Right forelimb (tissue), 1 donor: ENCODE measurements at regions not wholly inside any gene's neighbourhood (a gene's known extent, or its start where the extent isn't known, plus 50 kb on each side); places are given as distances from the start of the nearest gene placed in this dataset.
"Not testable (repeated sequence)": the region's sequence is repeated elsewhere in the genome, so short reads cannot be mapped to it uniquely, and the experiment has no call there.

Source experiments
- DNase-seq: peaks from one replicate; pipeline ENCODE4 v3.0.0-alpha.2; 2018

- DNase-seq, result no peak
Observed at GRCh38 chr10:83678850-83679249, 460.5 kb upstream of the GHITM start.

DNA sequence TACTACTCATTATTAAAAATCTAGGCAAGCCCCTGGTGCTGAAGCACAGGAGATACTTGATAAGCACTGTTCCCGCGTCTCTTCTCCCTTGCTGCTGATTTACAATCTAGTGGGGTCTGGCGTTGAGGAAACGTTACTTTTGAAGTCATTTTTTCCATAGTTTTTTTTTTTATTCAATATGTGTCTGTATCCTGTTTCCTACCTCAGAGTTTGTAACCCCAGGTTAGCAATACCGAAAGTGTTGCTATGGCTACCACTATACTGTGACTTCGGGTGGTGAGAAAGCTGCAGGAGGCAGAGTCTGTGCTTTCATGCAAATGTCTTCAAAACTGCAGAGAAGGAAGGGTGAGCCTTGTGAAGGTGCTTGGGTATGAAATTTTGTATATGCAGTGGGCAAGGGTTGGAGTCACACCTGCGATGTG lies 458.8 kb upstream of the GHITM start:
- DNase-seq, result no peak

- DNase-seq, result no peak
Observed at GRCh38 chr10:83682414-83682813, 456.9 kb upstream of the GHITM start.

DNA sequence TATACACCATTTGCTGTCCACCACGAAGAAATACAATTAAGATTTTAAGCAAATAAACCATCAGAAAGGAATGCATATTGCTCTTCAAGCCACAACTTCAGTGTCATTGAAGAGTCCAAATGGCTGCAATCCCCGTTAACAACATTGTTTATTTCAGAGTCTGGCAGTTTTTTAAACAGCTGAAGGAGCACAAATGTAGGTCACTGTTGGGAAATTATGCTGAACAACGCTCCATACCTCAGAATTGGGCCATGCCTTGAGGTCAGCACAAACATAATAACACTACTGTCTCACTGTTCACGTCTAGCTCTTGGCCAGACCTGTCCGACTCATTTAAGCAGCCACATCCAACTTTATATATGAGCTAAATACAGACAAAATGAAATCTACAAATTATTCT lies 453.9 kb upstream of the GHITM start:
- DNase-seq, result no peak

GRCh38 chr10:83691791-83692596 lies 447.3 kb upstream of the GHITM start:
- DNase-seq, result no peak

GRCh38 chr10:83698899-83699298 lies 440.4 kb upstream of the GHITM start:
- no peak for DNase-seq

GRCh38 chr10:83701799-83702198 lies 437.5 kb upstream of the GHITM start:
- DNase-seq, result no peak

DNA sequence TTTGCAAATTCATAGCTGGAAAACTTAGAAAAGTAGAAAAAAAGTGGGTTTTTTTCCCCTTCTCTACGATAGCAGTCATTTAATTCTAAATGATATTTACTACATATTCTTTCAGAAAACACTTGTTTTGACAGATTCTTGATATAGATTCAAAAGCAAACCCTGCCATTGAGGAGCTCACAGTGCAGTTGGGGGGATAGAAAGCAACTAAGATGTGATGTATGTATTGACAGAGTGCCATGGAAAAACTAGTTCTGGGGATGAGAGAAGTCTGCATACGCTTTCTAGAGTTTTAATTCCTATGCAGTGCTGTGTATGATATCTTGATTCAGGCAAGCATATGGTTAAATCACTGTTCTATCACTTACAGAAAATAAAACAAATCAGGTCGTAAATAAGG lies 436.6 kb upstream of the GHITM start:
- DNase-seq, result no peak

GRCh38 chr10:83706120-83706519 lies 433.2 kb upstream of the GHITM start:
- DNase-seq, result no peak

GRCh38 chr10:83706952-83707582 lies 432.2 kb upstream of the GHITM start:
- DNase-seq, result no peak

DNA sequence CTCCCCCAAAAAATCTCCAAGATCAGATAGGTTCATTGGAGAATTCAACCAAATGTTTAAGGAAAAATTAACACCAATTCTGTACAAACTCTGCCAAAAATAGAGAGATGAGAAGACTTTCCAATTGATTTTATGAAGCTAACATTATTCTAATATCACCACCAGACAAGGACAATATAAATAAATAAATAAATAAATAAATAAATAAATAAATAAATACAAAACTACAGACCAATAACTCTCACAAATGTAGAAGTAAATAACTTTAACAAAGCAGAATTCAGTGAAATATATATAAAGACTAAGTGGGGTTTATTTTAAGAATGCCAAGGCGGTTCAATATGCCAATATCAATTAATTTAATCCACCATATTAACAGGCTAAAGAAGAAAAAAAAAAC lies 425.9 kb upstream of the GHITM start:
- DNase-seq, result no peak

DNA sequence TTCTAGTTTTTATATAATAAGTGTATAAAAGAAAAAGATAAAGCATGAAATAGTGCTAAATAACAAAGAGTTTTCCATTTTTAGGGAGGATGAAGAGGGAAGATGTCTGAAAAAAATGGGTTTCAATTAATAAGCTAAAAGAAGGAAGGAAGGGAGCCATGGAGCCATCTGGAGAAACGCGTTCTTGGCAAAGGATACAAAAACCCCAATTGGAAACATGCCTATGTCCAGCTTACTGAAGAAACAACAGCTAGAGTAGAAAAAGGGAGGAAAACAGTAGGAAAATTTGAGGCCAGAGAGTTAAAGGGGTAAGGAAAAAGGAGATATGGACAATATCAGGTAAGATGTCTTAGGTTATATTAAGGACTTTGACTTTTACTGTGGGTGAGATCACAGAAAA lies 416.2 kb upstream of the GHITM start:
- DNase-seq, result no peak

DNA sequence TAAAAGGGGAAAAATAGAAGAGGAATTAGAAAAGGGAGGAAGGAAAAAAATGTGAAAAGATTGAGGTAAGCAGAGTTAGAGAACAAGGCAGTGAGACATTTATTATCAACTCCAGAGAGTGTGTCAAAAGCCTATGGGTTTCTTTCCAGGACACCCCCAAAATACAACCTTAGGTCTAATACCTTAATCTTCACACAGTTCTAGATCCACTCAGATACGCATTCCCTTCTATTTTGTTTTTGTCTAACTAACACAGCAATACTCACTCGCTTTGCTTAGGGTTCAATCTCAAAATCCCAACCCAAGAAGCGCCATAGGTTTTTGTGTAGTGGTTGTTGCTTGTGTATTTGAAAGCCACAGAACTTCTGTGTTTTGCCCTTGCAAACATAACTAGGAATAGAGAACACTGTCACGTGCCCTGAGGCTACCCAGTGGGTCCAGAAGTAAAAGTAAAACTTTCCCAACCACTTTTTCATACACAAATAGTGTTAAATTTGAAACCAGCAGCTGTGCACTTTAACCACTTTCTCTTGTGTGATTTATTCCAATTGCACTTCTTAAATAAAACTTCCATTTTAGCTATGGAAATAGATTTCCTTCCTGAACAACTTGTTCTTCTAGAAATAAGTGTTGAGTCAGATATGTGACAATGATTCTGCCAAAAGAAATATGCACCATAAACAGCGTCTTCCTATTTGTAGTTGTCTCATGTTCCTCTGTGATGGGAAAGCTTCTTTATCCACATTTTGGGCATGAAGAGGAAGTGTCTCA lies 414.7 kb upstream of the GHITM start:
- DNase-seq, result no peak

- no peak for DNase-seq
Observed at GRCh38 chr10:83725567-83725966, 413.7 kb upstream of the GHITM start.

DNA sequence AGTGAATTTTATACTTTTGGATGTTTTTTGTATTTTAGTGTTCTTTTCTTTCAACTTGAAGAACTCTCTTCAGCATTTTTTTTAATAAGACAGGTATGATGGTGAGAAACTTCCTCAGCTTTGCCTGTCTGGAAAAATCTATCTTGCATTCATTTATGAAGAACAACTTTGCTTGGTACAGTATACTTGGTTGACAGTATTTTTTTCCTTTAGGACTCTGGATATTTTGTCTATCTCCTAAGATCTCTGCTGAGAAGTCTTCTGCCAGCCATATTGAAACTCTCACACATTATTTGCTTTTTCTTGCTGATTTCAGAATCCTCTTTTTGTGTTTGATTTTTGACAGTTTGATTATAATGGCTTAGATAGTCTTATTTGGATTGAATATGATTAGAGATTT lies 405.0 kb upstream of the GHITM start:
- DNase-seq, result no peak

DNA sequence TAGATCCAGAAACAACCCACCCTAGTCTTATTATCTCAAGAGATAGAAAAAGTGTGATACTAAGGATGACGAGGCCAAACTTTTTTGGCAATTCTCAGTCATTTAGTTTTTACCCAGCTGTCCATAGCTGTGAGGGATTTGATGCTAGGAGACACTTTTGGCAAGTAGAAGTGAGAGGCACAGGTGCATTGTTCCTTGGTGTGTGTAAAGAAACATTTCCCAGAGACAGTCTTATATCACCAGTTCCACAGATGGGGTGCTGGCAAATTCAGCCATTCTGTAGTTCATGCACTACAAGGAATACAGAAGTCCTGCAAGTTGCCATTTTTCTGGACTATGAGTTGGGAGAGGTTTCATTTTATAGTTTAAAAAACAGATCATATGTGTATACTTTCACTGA lies 403.3 kb upstream of the GHITM start:
- no peak for DNase-seq

DNA sequence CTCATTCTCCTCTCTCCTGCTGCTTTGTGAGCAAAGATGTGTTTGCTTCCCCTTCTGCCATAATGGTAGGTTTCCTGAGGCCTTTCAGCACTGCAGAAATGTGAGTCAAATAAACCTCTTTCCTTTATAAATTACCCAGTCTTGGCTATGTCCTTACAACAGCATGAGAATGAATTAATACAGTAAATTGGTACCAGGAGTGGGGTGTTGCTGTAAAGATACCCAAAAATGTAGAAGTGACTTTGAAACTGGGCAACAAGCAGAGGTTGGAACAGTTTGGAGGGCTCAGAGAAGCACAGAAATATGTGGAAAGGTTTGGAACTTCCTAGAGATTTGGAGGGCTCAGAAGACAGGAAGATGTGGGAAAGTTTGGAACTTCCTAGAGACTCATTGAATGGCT lies 388.7 kb upstream of the GHITM start:
- DNase-seq, result no peak

DNA sequence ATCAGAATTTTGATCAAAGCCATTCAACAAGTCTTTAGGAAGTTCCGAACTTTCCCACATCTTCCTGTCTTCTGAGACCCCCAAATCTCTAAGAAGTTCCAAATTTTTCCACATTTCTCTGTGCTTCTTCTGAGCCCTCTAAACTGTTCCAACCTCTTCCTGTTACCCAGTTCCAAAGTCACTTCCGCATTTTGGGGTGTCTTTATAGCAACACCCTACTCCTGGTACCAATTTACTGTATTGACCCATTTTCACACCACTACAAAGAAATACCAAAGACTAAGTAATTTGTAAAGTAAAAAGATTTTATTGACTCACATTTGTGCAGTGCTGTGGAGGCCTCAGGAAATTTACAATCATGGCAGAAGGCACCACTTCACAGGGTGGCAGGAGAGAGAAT lies 385.8 kb upstream of the GHITM start:
- no peak for DNase-seq

DNA sequence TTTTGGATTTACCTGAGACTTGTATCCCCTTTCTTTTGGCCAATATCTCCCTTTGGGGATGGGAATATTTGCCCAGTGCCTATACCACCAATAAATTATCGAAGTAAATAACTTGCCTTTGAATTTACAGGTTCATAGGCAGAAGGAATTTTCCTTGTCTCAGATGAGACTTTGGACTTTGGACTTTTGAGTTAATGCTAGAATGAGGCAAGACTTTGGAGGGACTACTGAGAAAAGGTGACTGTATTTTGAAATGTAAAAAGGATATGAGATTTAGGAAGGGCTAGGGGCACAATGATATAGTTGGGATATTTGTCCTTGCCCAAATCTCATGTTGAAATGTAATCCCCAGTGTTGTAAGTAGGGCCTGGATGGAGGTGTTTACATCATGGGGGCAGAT lies 384.5 kb upstream of the GHITM start:
- DNase-seq, result no peak

DNA sequence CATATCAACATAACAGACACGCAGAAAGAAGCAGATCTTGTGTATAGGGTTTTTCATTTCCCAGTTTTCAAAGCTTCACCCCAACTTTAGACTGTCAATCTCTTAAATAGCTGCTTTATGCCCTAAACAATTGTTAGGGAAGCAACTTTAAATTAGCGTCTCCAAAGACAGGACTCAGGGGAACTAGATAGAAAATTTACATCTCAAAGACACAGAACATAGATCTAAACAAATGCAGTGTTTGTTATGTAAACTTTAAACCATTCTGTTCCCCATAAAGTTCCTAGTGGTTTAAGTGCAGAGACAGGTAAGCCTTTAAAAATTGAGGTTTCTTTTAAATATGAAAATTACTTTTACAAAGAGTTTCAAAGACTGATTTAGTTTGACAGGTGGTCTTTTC lies 379.2 kb upstream of the GHITM start:
- DNase-seq, result no peak

GRCh38 chr10:83764666-83765065 lies 374.6 kb upstream of the GHITM start:
- DNase-seq, result no peak

DNA sequence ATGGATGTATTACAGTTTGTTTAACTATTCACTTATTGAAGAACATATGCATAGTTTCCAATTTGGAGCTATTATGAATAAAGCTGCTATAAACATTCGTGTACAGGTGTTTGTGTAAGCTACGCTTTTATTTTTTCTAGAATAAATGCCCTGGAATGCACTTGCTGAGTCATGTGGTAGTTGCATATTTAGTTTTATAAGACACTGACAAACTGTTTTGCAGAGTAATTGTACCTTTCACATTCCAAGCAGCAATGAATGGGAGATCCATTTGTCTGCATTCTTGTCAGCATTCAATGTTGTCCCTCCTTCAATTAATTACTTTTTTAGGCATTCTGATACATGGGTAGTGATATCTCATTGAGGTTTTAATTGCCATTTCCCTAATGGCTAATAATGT lies 373.6 kb upstream of the GHITM start:
- DNase-seq, result no peak

DNA sequence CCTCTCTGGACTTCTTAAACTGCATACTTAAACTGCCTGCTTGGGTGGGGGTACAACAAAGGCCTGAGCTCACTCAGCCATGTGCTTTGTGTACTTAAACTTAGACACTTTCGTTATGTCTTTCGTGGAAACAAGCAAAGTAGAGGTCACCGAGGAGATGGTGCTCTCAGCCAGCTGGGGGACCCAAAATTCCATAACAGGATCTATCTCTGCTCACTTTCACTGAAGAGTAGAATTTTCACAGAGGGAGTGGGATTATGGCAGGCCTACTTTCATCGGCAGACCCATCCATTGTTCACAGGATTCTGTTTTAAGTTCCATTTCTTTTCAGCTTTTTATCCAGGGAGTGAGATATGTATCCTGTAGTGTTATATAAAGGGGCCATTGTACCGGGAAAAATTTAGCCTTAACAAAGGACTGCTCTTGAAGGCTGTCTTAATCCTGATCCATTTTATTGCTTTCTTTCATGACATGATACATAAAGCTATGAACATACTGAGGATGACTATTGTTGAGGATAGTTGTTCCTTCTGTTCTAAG lies 370.0 kb upstream of the GHITM start:
- DNase-seq, result no peak

GRCh38 chr10:83786701-83787100 lies 352.6 kb upstream of the GHITM start:
- DNase-seq, result not testable (repeated sequence)
